ENCODE measurements at regions not wholly inside any gene's neighbourhood (a gene's known extent, or its start where the extent isn't known, plus 50 kb on each side); places are given as distances from the start of the nearest gene placed in this dataset.

DNA sequence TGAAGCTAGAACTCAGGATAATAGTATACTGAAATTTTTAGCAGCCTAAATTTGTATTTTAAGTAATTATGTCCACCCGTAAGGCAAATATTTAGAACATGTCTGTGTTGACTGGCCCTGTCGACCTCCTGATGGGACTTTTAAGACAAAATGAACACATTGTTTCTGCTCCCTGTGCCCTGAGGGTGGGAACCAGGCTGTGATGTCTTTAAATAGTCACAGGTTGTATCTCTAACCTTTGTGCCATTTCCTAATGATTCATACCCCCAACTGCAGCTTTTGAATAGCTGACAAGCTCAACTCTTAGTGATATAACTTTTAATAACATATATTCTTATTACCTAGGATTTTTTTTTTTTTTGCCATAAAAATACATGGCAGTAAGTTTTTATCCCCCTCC, 494.9 kb upstream of the AKR1E2 start:
- H3K4me3 ChIP-seq (ENCODE audit: low read depth, low read length), result no peak overlapping the region
- no peak overlapping the region for H3K27ac ChIP-seq (ENCODE audit: low read depth, low read length)
- peaks cover 18% of the 10 kb centered on the region; the same call in 1 of the 2 replicates for H3K9me3 ChIP-seq (ENCODE audit: control insufficient read depth, insufficient read depth, low read length)

DNA sequence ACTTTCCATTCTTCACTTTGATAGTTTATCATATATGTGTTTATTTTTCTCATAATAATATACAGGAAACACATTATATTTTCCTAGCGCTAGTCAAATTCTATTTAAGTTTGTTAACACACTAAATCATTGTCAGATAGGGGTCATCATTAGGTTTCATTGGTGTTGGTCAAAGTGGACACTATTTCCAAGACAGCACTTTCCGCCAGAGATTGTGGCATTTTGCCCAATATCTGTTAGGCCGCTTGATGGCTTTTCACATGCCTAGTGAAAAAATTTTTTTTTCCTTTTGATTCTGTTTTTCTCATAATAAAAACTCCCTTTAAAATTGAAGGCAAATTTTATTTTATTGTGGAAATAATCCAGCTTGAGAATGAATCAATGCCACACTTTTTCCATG, 495.4 kb upstream of the AKR1E2 start:
- Histone ChIP-seq H3K9ac (ENCODE audit: low read depth, low read length) (no peak overlapping the region), H3K9me3 (ENCODE audit: control insufficient read depth, insufficient read depth, low read length) (peaks cover 18% of the 10 kb centered on the region; the same call in 1 of the 2 replicates), H3K27ac (ENCODE audit: low read depth, low read length) (no peak overlapping the region)

More for the DNA sequence above, 494.9 kb upstream of the AKR1E2 start:
- H3K4me1 ChIP-seq (ENCODE audit: control insufficient read depth, insufficient read depth, low read length), result peaks cover 5% of the 10 kb centered on the region; the same call in 1 of the 2 replicates
- H3K27me3 ChIP-seq (ENCODE audit: control insufficient read depth, insufficient read depth, low read length), result no peaks in the 10 kb centered on the region
- no peak overlapping the region for H3K9ac ChIP-seq (ENCODE audit: low read depth, low read length)
- H3K36me3 ChIP-seq (ENCODE audit: control insufficient read depth, insufficient read depth, low read length), result no peaks in the 10 kb centered on the region

DNA sequence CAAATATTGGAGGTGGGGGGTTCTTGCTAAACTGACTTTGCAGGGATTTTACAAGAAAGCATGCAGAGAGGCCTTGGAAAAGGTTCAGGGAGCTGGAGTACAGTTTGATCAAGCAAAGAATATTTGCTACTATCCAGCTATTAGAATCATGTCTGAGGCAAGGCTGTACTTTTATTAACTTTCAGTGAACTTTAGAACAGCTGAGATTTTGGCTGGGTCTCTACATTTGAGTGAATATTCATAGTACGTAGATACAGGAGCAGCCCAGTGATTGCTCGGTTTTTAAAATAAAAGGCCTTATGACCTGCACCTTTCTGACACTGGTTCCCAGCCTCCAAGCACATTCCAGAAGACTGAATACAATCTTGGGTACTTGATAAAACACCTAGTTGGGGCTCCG, 496.8 kb upstream of the AKR1E2 start:
- no peaks in the 10 kb centered on the region for H3K27me3 ChIP-seq (ENCODE audit: control insufficient read depth, insufficient read depth, low read length)
- H3K9me3 ChIP-seq (ENCODE audit: control insufficient read depth, insufficient read depth, low read length), result peaks cover 14% of the 10 kb centered on the region; the same call in 1 of the 2 replicates
- H3K9ac ChIP-seq (ENCODE audit: low read depth, low read length), result no peak overlapping the region
- H3K4me3 ChIP-seq (ENCODE audit: low read depth, low read length), result no peak overlapping the region
- H3K4me1 ChIP-seq (ENCODE audit: control insufficient read depth, insufficient read depth, low read length), result no peaks in the 10 kb centered on the region
- no peak overlapping the region for H3K27ac ChIP-seq (ENCODE audit: low read depth, low read length)
- no peaks in the 10 kb centered on the region for H3K36me3 ChIP-seq (ENCODE audit: control insufficient read depth, insufficient read depth, low read length)

More for the DNA sequence above, 495.4 kb upstream of the AKR1E2 start:
- H3K27me3 ChIP-seq (ENCODE audit: control insufficient read depth, insufficient read depth, low read length), result no peaks in the 10 kb centered on the region
- H3K4me3 ChIP-seq (ENCODE audit: low read depth, low read length), result no peak overlapping the region
- H3K36me3 ChIP-seq (ENCODE audit: control insufficient read depth, insufficient read depth, low read length), result no peaks in the 10 kb centered on the region
- H3K4me1 ChIP-seq (ENCODE audit: control insufficient read depth, insufficient read depth, low read length), result peaks cover 2% of the 10 kb centered on the region; the same call in 1 of the 2 replicates

DNA sequence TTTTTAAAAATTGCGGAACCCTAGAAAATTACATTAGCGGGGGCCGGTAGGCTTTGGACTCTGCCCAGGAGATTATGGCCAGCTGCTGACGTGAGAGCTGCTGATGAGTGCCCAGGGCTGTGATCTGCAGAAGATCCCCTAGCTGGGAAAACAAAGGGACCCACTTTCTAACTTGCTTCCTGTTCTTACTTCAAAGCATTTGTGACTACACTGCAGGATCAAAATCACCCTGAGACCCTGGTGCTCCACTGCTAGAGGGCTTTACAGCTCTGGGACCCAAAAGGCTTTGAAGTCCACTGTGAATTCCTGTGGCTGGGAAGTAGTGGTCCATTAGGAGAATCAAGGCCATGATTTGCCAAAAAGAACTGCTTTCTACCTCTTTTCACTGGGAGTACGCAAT, 499.4 kb upstream of the AKR1E2 start:
- no peaks in the 10 kb centered on the region for H3K27me3 ChIP-seq (ENCODE audit: control insufficient read depth, insufficient read depth, low read length)
- no peak overlapping the region for H3K27ac ChIP-seq (ENCODE audit: low read depth, low read length)
- H3K9me3 ChIP-seq (ENCODE audit: control insufficient read depth, insufficient read depth, low read length), result no peaks in the 10 kb centered on the region
- no peak overlapping the region for H3K4me3 ChIP-seq (ENCODE audit: low read depth, low read length)
- no peaks in the 10 kb centered on the region for H3K4me1 ChIP-seq (ENCODE audit: control insufficient read depth, insufficient read depth, low read length)
- no peak overlapping the region for H3K9ac ChIP-seq (ENCODE audit: low read depth, low read length)
- H3K36me3 ChIP-seq (ENCODE audit: control insufficient read depth, insufficient read depth, low read length), result no peaks in the 10 kb centered on the region

DNA sequence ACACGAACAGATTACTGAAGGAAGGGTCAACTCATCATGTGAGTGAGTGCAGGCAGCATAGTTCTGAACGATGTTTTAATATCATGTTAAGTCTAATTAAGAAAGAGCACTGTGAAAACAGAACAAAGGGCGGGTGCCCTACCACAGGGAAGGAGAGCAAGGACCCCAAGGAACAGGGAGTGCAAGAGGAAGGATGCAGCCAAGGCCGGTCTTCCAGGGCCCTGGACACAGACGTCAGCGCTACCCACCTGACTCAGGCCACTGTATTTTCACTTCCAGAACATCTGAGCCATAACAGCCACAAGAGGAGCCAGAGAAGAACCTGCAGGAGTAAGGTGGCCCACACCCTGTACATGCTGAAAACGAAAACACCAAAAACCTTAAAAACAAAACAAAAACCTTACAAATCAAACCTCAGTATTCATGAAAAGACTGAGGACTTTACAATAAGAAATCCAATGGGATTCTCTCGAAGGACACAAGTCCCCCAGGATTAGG, 506.1 kb upstream of the AKR1E2 start:
- H3K27me3 ChIP-seq (ENCODE audit: control insufficient read depth, insufficient read depth, low read length), result no peaks in the 10 kb centered on the region
- no peak overlapping the region for H3K4me3 ChIP-seq (ENCODE audit: low read depth, low read length)
- H3K36me3 ChIP-seq (ENCODE audit: control insufficient read depth, insufficient read depth, low read length), result no peaks in the 10 kb centered on the region
- H3K9ac ChIP-seq (ENCODE audit: low read depth, low read length), result no peak overlapping the region
- no peak overlapping the region for H3K27ac ChIP-seq (ENCODE audit: low read depth, low read length)
- no peaks in the 10 kb centered on the region for H3K4me1 ChIP-seq (ENCODE audit: control insufficient read depth, insufficient read depth, low read length)
- no peaks in the 10 kb centered on the region for H3K9me3 ChIP-seq (ENCODE audit: control insufficient read depth, insufficient read depth, low read length)

DNA sequence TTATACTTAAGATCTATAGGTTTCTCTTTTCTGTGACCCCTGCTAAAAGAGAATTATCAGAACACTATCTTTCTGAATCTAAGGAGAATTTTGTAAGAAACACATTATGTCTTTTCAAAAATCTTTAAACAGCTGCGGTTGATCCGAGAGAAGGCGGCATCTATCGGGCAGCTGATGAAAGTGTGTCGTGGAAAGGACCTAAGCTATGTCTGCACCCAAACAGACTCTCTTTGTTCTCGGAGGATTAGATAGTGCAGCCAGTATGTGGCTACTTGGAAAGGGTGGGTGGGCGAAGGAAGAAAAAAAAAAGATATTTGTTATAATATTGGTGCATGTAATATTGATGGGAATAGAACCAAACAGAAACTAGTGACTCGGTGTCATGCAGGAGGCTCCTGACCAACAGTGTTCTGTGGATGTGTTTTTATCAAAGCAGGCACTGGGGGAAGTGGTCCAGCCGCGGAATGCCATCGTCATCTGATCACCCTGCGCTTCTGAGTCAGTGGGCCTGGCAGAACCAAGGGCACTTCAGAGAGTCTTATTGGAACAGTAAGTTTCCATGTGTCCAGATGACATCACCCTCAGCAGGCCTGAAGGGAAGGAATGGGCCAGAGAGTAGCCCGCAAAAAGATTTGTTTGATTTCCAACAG, 509.7 kb upstream of the AKR1E2 start:
- no peak overlapping the region for H3K9ac ChIP-seq (ENCODE audit: low read depth, low read length)
- H3K27ac ChIP-seq (ENCODE audit: low read depth, low read length), result no peak overlapping the region
- H3K4me3 ChIP-seq (ENCODE audit: low read depth, low read length), result no peak overlapping the region
- no peaks in the 10 kb centered on the region for H3K36me3 ChIP-seq (ENCODE audit: control insufficient read depth, insufficient read depth, low read length)
- H3K27me3 ChIP-seq (ENCODE audit: control insufficient read depth, insufficient read depth, low read length), result no peaks in the 10 kb centered on the region
- no peaks in the 10 kb centered on the region for H3K4me1 ChIP-seq (ENCODE audit: control insufficient read depth, insufficient read depth, low read length)
- H3K9me3 ChIP-seq (ENCODE audit: control insufficient read depth, insufficient read depth, low read length), result no peaks in the 10 kb centered on the region

DNA sequence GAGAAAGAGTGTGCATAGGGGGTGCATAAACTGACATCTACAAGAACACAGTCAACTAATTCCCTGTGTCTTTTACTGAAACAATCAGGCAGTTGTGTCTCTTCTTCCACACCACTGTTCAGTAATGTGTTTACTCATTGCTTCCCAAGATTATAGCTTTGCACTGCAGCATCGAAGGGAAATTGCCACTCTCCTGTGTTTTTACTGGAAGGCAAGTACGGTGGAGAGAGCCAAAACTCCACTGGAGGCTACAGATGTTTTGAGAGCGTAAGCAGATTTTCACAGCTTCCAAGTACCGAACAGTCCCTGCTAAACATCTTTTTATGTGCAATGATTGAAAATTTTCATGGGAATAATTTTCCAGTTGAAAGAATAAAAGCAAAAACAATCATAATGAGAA, 510.5 kb upstream of the AKR1E2 start:
- H3K36me3 ChIP-seq (ENCODE audit: control insufficient read depth, insufficient read depth, low read length), result no peaks in the 10 kb centered on the region
- H3K9ac ChIP-seq (ENCODE audit: low read depth, low read length), result no peak overlapping the region
- no peak overlapping the region for H3K4me3 ChIP-seq (ENCODE audit: low read depth, low read length)
- no peaks in the 10 kb centered on the region for H3K27me3 ChIP-seq (ENCODE audit: control insufficient read depth, insufficient read depth, low read length)
- no peaks in the 10 kb centered on the region for H3K9me3 ChIP-seq (ENCODE audit: control insufficient read depth, insufficient read depth, low read length)
- no peaks in the 10 kb centered on the region for H3K4me1 ChIP-seq (ENCODE audit: control insufficient read depth, insufficient read depth, low read length)
- H3K27ac ChIP-seq (ENCODE audit: low read depth, low read length), result no peak overlapping the region

DNA sequence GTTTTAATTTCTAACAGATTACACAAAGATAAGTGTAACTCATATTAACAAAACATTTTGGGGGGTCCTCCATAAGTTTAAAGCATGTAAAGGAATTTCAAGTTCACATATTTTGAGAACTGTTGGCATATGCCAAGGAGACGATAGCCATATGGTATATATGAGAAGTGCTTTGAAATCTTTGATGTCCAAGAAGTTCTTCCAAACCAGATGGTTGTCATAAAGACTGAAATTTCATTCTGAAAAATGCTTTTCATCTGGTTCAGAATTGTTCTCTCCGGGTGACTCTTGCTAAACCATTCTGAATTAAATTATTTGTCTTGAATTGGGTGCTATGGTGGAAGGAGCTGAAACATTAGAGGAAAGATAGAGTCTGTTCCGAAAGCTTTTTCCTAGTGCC, 513.0 kb upstream of the AKR1E2 start:
- no peak overlapping the region for H3K9ac ChIP-seq (ENCODE audit: low read depth, low read length)
- H3K4me3 ChIP-seq (ENCODE audit: low read depth, low read length), result no peak overlapping the region
- H3K9me3 ChIP-seq (ENCODE audit: control insufficient read depth, insufficient read depth, low read length), result no peaks in the 10 kb centered on the region
- no peak overlapping the region for H3K27ac ChIP-seq (ENCODE audit: low read depth, low read length)
- no peaks in the 10 kb centered on the region for H3K4me1 ChIP-seq (ENCODE audit: control insufficient read depth, insufficient read depth, low read length)
- H3K27me3 ChIP-seq (ENCODE audit: control insufficient read depth, insufficient read depth, low read length), result no peaks in the 10 kb centered on the region
- H3K36me3 ChIP-seq (ENCODE audit: control insufficient read depth, insufficient read depth, low read length), result no peaks in the 10 kb centered on the region

DNA sequence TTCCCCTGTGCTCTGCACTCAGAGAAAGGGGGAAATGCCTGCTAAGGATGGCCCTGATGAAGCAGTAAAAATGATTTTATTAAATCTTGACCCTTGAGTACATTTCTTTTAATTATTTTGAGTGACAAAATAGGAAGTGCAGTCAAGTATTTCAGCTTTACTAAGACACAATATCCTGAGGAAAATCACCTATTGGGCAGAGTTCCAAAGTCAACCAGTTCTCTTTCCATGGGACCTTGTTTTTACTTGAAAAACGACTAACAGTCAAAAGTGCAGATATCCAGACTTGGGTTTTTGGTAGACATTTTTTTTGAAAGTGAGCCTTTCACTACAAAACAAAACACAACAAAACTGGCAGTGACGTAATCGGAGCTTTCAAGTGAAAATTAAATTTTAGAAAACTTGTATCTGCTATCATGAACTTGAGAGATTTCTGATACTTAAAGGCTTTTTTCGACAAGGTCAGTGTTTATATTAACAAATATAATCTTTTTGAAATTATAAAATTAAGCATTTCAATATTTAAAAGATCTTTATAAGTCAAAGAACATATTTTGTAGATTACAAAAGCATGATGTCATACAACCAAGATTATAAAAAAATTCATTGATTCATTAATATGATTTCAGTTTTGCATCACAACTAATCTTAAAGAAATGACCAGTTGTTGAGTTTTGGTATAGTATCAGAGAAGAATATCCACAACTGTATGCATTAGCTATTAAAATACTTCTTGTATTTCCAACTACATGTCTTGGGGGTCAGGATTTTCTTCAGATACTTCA, 513.8 kb upstream of the AKR1E2 start:
- H3K36me3 ChIP-seq (ENCODE audit: control insufficient read depth, insufficient read depth, low read length), result no peaks in the 10 kb centered on the region
- no peaks in the 10 kb centered on the region for H3K9me3 ChIP-seq (ENCODE audit: control insufficient read depth, insufficient read depth, low read length)
- H3K9ac ChIP-seq (ENCODE audit: low read depth, low read length), result no peak overlapping the region
- H3K4me3 ChIP-seq (ENCODE audit: low read depth, low read length), result no peak overlapping the region
- H3K4me1 ChIP-seq (ENCODE audit: control insufficient read depth, insufficient read depth, low read length), result no peaks in the 10 kb centered on the region
- no peaks in the 10 kb centered on the region for H3K27me3 ChIP-seq (ENCODE audit: control insufficient read depth, insufficient read depth, low read length)
- no peak overlapping the region for H3K27ac ChIP-seq (ENCODE audit: low read depth, low read length)

DNA sequence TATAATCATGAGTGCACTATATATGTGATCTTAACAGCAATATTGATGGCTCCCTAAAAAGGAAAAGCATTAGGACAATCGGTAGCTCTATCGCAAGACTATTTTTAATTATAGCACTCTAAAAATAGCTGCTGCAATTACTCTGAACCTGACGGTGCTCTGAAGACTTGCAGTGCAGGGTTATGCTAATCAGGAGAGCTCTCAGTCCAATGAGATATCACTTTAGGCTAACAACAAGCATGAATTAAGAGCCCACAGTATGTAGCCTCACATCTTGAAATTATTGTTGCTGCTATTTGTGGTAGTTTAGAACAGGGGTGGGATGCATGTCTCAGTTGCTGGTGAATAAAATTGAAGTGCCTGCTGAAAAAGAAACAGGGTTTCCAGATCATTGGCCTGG, 515.8 kb upstream of the AKR1E2 start:
- no peak overlapping the region for H3K9ac ChIP-seq (ENCODE audit: low read depth, low read length)
- no peak overlapping the region for H3K4me3 ChIP-seq (ENCODE audit: low read depth, low read length)
- no peaks in the 10 kb centered on the region for H3K27me3 ChIP-seq (ENCODE audit: control insufficient read depth, insufficient read depth, low read length)
- H3K27ac ChIP-seq (ENCODE audit: low read depth, low read length), result no peak overlapping the region
- no peaks in the 10 kb centered on the region for H3K4me1 ChIP-seq (ENCODE audit: control insufficient read depth, insufficient read depth, low read length)
- no peaks in the 10 kb centered on the region for H3K9me3 ChIP-seq (ENCODE audit: control insufficient read depth, insufficient read depth, low read length)
- H3K36me3 ChIP-seq (ENCODE audit: control insufficient read depth, insufficient read depth, low read length), result no peaks in the 10 kb centered on the region

DNA sequence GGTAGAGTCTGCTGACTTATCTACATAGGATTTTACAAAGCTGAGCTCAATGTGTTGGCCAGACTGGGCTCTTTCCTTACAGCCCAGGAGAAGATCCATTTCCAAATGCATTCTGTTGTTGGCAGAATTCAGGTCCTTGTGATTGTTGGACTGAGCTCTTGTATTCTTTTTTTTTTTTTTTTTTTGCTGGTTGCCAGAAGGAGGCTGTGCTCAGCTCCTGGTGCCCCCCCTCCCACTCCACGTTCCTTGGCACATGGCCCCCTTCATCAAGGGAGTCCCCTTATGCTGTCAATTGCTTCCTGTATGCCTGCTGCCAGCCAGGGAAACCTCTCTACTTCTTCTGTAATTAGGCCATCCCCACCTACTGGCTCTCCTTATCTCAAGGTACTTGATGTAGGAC, 518.1 kb upstream of the AKR1E2 start:
- Histone ChIP-seq H3K27me3 (ENCODE audit: control insufficient read depth, insufficient read depth, low read length) (no peaks in the 10 kb centered on the region), H3K4me1 (ENCODE audit: control insufficient read depth, insufficient read depth, low read length) (no peaks in the 10 kb centered on the region), H3K9ac (ENCODE audit: low read depth, low read length) (no peak overlapping the region), H3K36me3 (ENCODE audit: control insufficient read depth, insufficient read depth, low read length) (no peaks in the 10 kb centered on the region), H3K27ac (ENCODE audit: low read depth, low read length) (no peak overlapping the region), H3K9me3 (ENCODE audit: control insufficient read depth, insufficient read depth, low read length) (no peaks in the 10 kb centered on the region), H3K4me3 (ENCODE audit: low read depth, low read length) (no peak overlapping the region)

All from HUES48 (cell line).